Stimulated activated naive CD8-positive, alpha-beta T cell treated with anti-CD3 and anti-CD28 coated beads, Interleukin-15, Interleukin-2, amounts not matched to agents 100 U/mL and 50 U/mL, for 24 hours (primary cell): ENCODE measurements at regions not wholly inside any gene's neighbourhood (a gene's known extent, or its start where the extent isn't known, plus 50 kb on each side); places are given as distances from the start of the nearest gene placed in this dataset.

Source experiments
- ATAC-seq: fragments of 150-1000 bp; cut with Tn5 transposase; one replicate; pipeline ENCODE4 v1.10.0; 2021
- DNase-seq: peaks from one replicate; pipeline ENCODE4 v3.0.0; 2021

GRCh38 chr1:214823311-214824117 is 220.5 kb downstream of the CENPF start:
- DNase-seq: peak; percentile 5
- no peak for ATAC-seq

- DNase-seq (no peak), ATAC-seq (no peak)
Measured at GRCh38 chr1:214824763-214825162, 221.8 kb downstream of the CENPF start.

- ATAC-seq: no peak
- DNase-seq: no peak
Measured at GRCh38 chr1:214826619-214827018, 223.6 kb downstream of the CENPF start.

- DNase-seq: no peak
- no peak for ATAC-seq
Measured at GRCh38 chr1:214827883-214828282, 224.9 kb downstream of the CENPF start.

- DNase-seq (no peak), ATAC-seq (no peak)
Measured at GRCh38 chr1:214830941-214831340, 227.9 kb downstream of the CENPF start.

- DNase-seq: no peak
- no peak for ATAC-seq
Measured at GRCh38 chr1:214831956-214832355, 229.0 kb downstream of the CENPF start.

- DNase-seq (no peak), ATAC-seq (no peak)
Measured at GRCh38 chr1:214833178-214833756, 230.3 kb downstream of the CENPF start.

- ATAC-seq (no peak), DNase-seq (no peak)
Measured at GRCh38 chr1:214837376-214837775, 234.4 kb downstream of the CENPF start.

GRCh38 chr1:214838351-214838750 is 235.4 kb downstream of the CENPF start:
- ATAC-seq: no peak
- no peak for DNase-seq

- ATAC-seq: no peak
- no peak for DNase-seq
Measured at GRCh38 chr1:214840356-214840755, 237.4 kb downstream of the CENPF start.

GRCh38 chr1:214842856-214843255 is 239.7 kb upstream of the KCNK2 start:
- no peak for DNase-seq
- no peak for ATAC-seq

GRCh38 chr1:214843281-214843680 is 239.3 kb upstream of the KCNK2 start:
- ATAC-seq (no peak), DNase-seq (no peak)

GRCh38 chr1:214844319-214844718 is 238.2 kb upstream of the KCNK2 start:
- DNase-seq (no peak), ATAC-seq (no peak)

- no peak for ATAC-seq
- DNase-seq: no peak
Measured at GRCh38 chr1:214846276-214846675, 236.3 kb upstream of the KCNK2 start.

GRCh38 chr1:214847071-214847810 is 235.3 kb upstream of the KCNK2 start:
- DNase-seq (no peak), ATAC-seq (no peak)

- DNase-seq (no peak), ATAC-seq (no peak)
Measured at GRCh38 chr1:214848101-214848500, 234.4 kb upstream of the KCNK2 start.

GRCh38 chr1:214850432-214851050 is 232.0 kb upstream of the KCNK2 start:
- no peak for DNase-seq
- ATAC-seq: no peak

- ATAC-seq (no peak), DNase-seq (no peak)
Measured at GRCh38 chr1:214853340-214853739, 229.2 kb upstream of the KCNK2 start.

GRCh38 chr1:214854126-214854875 is 228.2 kb upstream of the KCNK2 start:
- DNase-seq: no peak
- ATAC-seq: no peak

- no peak for DNase-seq
Measured at GRCh38 chr1:214856843-214857242, 225.7 kb upstream of the KCNK2 start.

GRCh38 chr1:214857716-214858115 is 224.8 kb upstream of the KCNK2 start:
- ATAC-seq (no peak), DNase-seq (no peak)

More at GRCh38 chr1:214856843-214857242, 225.7 kb upstream of the KCNK2 start:
- no peak for ATAC-seq

- ATAC-seq: no peak
- no peak for DNase-seq
Measured at GRCh38 chr1:214859647-214860046, 222.9 kb upstream of the KCNK2 start.
